ENCODE measurements at regions not wholly inside any gene's neighbourhood (a gene's known extent, or its start where the extent isn't known, plus 50 kb on each side); places are given as distances from the start of the nearest gene placed in this dataset.

DNA sequence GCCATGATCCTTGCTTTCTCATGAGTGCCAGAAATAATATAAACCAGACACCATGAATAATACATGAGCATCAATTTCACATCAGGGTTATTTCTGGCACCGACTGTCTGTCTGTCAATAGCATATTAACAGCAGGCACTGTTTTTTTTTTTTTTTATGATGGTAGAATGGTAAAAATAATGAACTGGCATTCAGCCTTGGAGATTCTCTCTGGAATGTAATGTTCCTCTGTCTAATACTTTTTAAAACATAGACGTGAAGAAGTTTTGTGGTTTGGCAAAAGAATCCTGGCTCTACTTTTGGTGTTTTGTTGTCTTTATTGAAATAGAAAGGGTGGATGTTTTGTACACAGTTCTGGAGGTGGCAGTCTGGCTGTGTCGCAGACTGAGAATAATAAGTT, 874.6 kb upstream of the PRKX start:
- DNase-seq = no peak
- Histone ChIP-seq H3K9me3 (ENCODE audit: control insufficient read depth in 4 of 4, insufficient read depth in 3 of 4, low read length in 3 of 4) (no peaks in the 10 kb centered on the region), H3K27me3 (ENCODE audit: control insufficient read depth in 3 of 3, insufficient read depth in 3 of 3, low read length in 2 of 3) (peaks cover 0 to 6% (median 0%) of the 10 kb centered on the region in 3 donors), H3K36me3 (ENCODE audit: control insufficient read depth in 4 of 4, insufficient read depth in 4 of 4, low read length in 4 of 4) (no peaks in the 10 kb centered on the region), H3K4me1 (ENCODE audit: control insufficient read depth in 5 of 5, insufficient read depth in 5 of 5, low read length in 5 of 5) (no peaks in the 10 kb centered on the region), H3K9ac (ENCODE audit: insufficient read depth in 1 of 2, low read length in 2 of 2) (no peak overlapping the region), H3K4me3 (no peak overlapping the region), H3K27ac (ENCODE audit: low read depth in 1 of 2, low read length in 1 of 2) (no peak overlapping the region)
- ATAC-seq (ENCODE audit: insufficient read depth, low FRiP score) = no peak
- TF ChIP-seq, protein P1, sequence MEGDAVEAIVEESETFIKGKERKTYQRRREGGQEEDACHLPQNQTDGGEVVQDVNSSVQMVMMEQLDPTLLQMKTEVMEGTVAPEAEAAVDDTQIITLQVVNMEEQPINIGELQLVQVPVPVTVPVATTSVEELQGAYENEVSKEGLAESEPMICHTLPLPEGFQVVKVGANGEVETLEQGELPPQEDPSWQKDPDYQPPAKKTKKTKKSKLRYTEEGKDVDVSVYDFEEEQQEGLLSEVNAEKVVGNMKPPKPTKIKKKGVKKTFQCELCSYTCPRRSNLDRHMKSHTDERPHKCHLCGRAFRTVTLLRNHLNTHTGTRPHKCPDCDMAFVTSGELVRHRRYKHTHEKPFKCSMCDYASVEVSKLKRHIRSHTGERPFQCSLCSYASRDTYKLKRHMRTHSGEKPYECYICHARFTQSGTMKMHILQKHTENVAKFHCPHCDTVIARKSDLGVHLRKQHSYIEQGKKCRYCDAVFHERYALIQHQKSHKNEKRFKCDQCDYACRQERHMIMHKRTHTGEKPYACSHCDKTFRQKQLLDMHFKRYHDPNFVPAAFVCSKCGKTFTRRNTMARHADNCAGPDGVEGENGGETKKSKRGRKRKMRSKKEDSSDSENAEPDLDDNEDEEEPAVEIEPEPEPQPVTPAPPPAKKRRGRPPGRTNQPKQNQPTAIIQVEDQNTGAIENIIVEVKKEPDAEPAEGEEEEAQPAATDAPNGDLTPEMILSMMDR (IDR thresholded peaks at IDR 0.05; ENCODE audit: control extremely low read depth, extremely low read depth) = no peak
- WGBS, 2 donors = 72 to 84% methylated on average over 3 of the region's 3 CpGs

DNA sequence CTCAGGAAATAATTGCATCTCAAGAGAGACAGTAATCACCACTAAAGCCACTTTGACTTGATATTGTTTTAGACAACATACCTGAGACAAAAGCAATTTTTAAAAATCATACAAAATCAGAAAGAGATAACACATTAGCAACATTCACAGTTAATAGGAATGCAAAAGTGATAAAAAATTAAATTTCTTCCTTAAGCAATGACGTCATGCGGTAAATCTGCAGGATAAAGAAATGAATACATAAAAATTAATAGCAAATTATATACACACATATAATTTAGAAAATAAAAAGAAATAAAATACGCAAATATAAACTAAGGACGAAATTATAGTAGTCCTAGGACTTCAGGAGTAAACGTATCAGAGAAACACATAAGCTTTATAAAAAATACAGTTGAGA, 866.5 kb upstream of the PRKX start:
- Histone ChIP-seq H3K4me1 (ENCODE audit: control insufficient read depth in 5 of 5, insufficient read depth in 5 of 5, low read length in 5 of 5) (no peaks in the 10 kb centered on the region), H3K27ac (ENCODE audit: low read depth in 1 of 2, low read length in 1 of 2) (no peak overlapping the region), H3K9me3 (ENCODE audit: control insufficient read depth in 4 of 4, insufficient read depth in 3 of 4, low read length in 3 of 4) (no peaks in the 10 kb centered on the region), H3K27me3 (ENCODE audit: control insufficient read depth in 3 of 3, insufficient read depth in 3 of 3, low read length in 2 of 3) (peaks cover 0 to 10% (median 0%) of the 10 kb centered on the region in 3 donors), H3K36me3 (ENCODE audit: control insufficient read depth in 4 of 4, insufficient read depth in 4 of 4, low read length in 4 of 4) (no peaks in the 10 kb centered on the region), H3K9ac (ENCODE audit: insufficient read depth in 1 of 2, low read length in 2 of 2) (no peak overlapping the region), H3K4me3 (no peak overlapping the region)
- no peak for ATAC-seq (ENCODE audit: insufficient read depth, low FRiP score)
- WGBS, 2 donors = 86 to 91% methylated on average over 5 of the region's 5 CpGs
- DNase-seq = no peak
- TF ChIP-seq, protein P1 (IDR thresholded peaks at IDR 0.05; ENCODE audit: control extremely low read depth, extremely low read depth) = no peak

- peaks cover 0 to 10% (median 0%) of the 10 kb centered on the region in 3 donors for H3K27me3 ChIP-seq (ENCODE audit: control insufficient read depth in 3 of 3, insufficient read depth in 3 of 3, low read length in 2 of 3)
- no peak overlapping the region for H3K4me3 ChIP-seq
Observed at GRCh38 chrX:4579480-4579879, 866.0 kb upstream of the PRKX start.

DNA sequence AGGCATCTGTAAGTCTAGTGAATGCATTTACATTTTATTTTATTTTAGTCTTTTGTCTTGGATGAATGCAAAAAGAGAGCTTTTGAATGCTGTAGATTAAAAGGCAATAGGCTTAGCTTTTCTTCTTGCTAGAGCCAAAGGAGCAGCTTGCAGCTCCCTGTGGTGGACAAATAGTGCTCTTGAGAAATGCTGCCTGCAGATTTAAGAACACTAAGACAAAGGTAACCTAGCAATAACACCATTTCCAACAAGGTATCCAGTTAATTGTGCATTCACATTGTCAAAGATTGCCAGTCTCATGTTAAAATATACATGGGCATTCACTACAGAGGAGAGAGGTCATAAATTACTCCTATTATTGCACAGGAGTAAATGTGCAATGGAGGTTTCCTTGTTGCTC, 859.2 kb upstream of the PRKX start:
- ATAC-seq (ENCODE audit: insufficient read depth, low FRiP score) (no peak), DNase-seq (no peak)
- Histone ChIP-seq H3K27me3 (ENCODE audit: control insufficient read depth in 3 of 3, insufficient read depth in 3 of 3, low read length in 2 of 3) (peaks cover 0 to 8% (median 3%) of the 10 kb centered on the region in 3 donors), H3K27ac (ENCODE audit: low read depth in 1 of 2, low read length in 1 of 2) (no peak overlapping the region), H3K36me3 (ENCODE audit: control insufficient read depth in 4 of 4, insufficient read depth in 4 of 4, low read length in 4 of 4) (no peaks in the 10 kb centered on the region), H3K9ac (ENCODE audit: insufficient read depth in 1 of 2, low read length in 2 of 2) (no peak overlapping the region), H3K9me3 (ENCODE audit: control insufficient read depth in 4 of 4, insufficient read depth in 3 of 4, low read length in 3 of 4) (peaks cover 0 to 2% (median 0%) of the 10 kb centered on the region in 4 donors), H3K4me3 (no peak overlapping the region), H3K4me1 (ENCODE audit: control insufficient read depth in 5 of 5, insufficient read depth in 5 of 5, low read length in 5 of 5) (no peaks in the 10 kb centered on the region)
- TF ChIP-seq, protein P1 (IDR thresholded peaks at IDR 0.05; ENCODE audit: control extremely low read depth, extremely low read depth) = no peak

More at GRCh38 chrX:4579480-4579879, 866.0 kb upstream of the PRKX start:
- Histone ChIP-seq H3K36me3 (ENCODE audit: control insufficient read depth in 4 of 4, insufficient read depth in 4 of 4, low read length in 4 of 4) (no peaks in the 10 kb centered on the region), H3K27ac (ENCODE audit: low read depth in 1 of 2, low read length in 1 of 2) (no peak overlapping the region), H3K9ac (ENCODE audit: insufficient read depth in 1 of 2, low read length in 2 of 2) (no peak overlapping the region), H3K4me1 (ENCODE audit: control insufficient read depth in 5 of 5, insufficient read depth in 5 of 5, low read length in 5 of 5) (no peaks in the 10 kb centered on the region), H3K9me3 (ENCODE audit: control insufficient read depth in 4 of 4, insufficient read depth in 3 of 4, low read length in 3 of 4) (no peaks in the 10 kb centered on the region)
- TF ChIP-seq, protein P1 (IDR thresholded peaks at IDR 0.05; ENCODE audit: control extremely low read depth, extremely low read depth) = no peak
- DNase-seq (no peak), ATAC-seq (ENCODE audit: insufficient read depth, low FRiP score) (no peak)
- WGBS, 2 donors = 70 to 83% methylated on average over 4 of the region's 4 CpGs

Measured in lung (tissue), 11 donors.